CD4-positive, alpha-beta T cell (primary cell): ENCODE measurements at regions not wholly inside any gene's neighbourhood (a gene's known extent, or its start where the extent isn't known, plus 50 kb on each side); places are given as distances from the start of the nearest gene placed in this dataset.

Source experiments
- ATAC-seq: fragments of 200-7000 bp; cut with Tn5 transposase; one replicate; pipeline ENCODE4 v1.10.0; 2022; ENCODE audit warnings: mild to moderate bottlenecking; ENCODE audit not compliant: poor library complexity
- CTCF ChIA-PET: fragments of 350-600 bp; sonication (Branson Sonifier 250); formaldehyde crosslinking; loops from one replicate; lab custom pipeline; 2021; ENCODE audit warnings: antibody characterized with exemption, inconsistent platforms; lab: Charles Lee
- POLR2A ChIA-PET: fragments of 350-600 bp; sonication (Branson Sonifier 250); formaldehyde crosslinking; loops from one replicate; lab custom pipeline; 2021; ENCODE audit warnings: antibody characterized with exemption, inconsistent platforms; lab: Charles Lee
- DNase-seq, 14 experiments: peaks; one replicate each; pipeline ENCODE4 v3.0.0-alpha.2; 2013 to 2020; ENCODE audit warnings: mixed read lengths in 2 of 14
- H3K27ac ChIP-seq, 2 donors: one replicate each; pipeline versions ENCODE4 v1.5.1 to v1.7.0; 2013; ENCODE audit warnings: low read length in 2 of 2, low read depth in 1 of 2, mild to moderate bottlenecking in 1 of 2
- H3K27me3 ChIP-seq, 2 experiments: 1 replicate in 1 of 2; 2 replicates in 1 of 2; pipeline versions ENCODE4 v1.6.1 to v1.7.0; 2013; ENCODE audit warnings: low read length in 2 of 2, control low read depth in 1 of 2, mild to moderate bottlenecking in 1 of 2, moderate library complexity in 1 of 2; ENCODE audit not compliant: insufficient read depth in 2 of 2, control insufficient read depth in 1 of 2
- H3K36me3 ChIP-seq: one replicate; pipeline ENCODE4 v1.6.1; 2013; ENCODE audit warnings: low read length, control low read depth; ENCODE audit not compliant: insufficient read depth
- H3K4me1 ChIP-seq: one replicate; pipeline ENCODE4 v1.6.1; 2013; ENCODE audit warnings: low read length, control low read depth; ENCODE audit not compliant: insufficient read depth
- H3K4me3 ChIP-seq: one replicate; pipeline ENCODE4 v1.5.1; 2013; ENCODE audit warnings: mild to moderate bottlenecking, low read length, moderate library complexity
- H3K9me3 ChIP-seq, 2 experiments: 1 replicate in 1 of 2; 2 replicates in 1 of 2; pipeline versions ENCODE4 v1.6.1 to v1.7.0; 2013; ENCODE audit warnings: low read length in 2 of 2, mild to moderate bottlenecking in 2 of 2, control low read depth in 1 of 2, moderate library complexity in 1 of 2; ENCODE audit not compliant: control insufficient read depth in 1 of 2, insufficient read depth in 1 of 2
- H3K27ac Mint-ChIP-seq: one replicate; pipeline ENCODE4 v1.8.0; 2020; ENCODE audit warnings: mixed read lengths
- H3K27me3 Mint-ChIP-seq: one replicate; pipeline ENCODE4 v1.8.0; 2021; ENCODE audit warnings: mixed read lengths
- H3K36me3 Mint-ChIP-seq: one replicate; pipeline ENCODE4 v1.8.0; 2021; ENCODE audit warnings: low read depth, mixed read lengths
- H3K4me1 Mint-ChIP-seq: one replicate; pipeline ENCODE4 v1.8.0; 2021; ENCODE audit warnings: low read depth, mixed read lengths
- H3K4me3 Mint-ChIP-seq: one replicate; pipeline ENCODE4 v1.8.0; 2020; ENCODE audit warnings: mild to moderate bottlenecking, mixed read lengths
- H3K9me3 Mint-ChIP-seq: one replicate; pipeline ENCODE4 v1.8.0; 2020; ENCODE audit warnings: mixed read lengths
- intact Hi-C, 2 experiments: fragments of 100-400 bp; cut with DNase I in 1 of 2; cut with micrococcal nuclease in 1 of 2; formaldehyde crosslinking; loops; one replicate each; pipeline versions ENCODE4 v1.15.1 to v1.9.0; 2023 to 2025; cut with DNase I, micrococcal nuclease
- TF ChIP-seq, protein P1 (sequence below): fragments of 200-600 bp; IDR thresholded peaks from one replicate; pipeline ENCODE4 v1.8.0; 2022; ENCODE audit warnings: antibody characterized with exemption, mild to moderate bottlenecking

DNA sequence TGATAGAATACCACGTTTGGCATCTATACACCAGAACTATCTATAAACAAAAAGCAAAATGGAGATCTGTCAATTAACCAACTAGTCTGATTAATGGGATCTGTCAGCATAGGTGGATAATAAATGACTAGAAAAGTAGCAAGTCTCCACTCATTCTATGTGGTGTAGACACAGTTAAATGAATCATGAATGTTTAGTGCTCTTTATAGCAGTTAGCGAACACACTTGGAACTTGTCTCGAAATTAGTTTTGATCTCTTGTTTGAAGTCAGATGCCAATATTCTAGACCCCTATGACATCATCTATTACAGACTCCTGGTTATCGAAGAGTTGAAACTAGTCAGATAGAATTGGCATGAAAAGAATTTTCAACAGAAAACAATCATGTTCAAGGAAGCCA lies 259.7 kb downstream of the AHR start:
- Histone ChIP-seq H3K4me3 (no peak overlapping the region), H3K27me3 (no peaks in the 10 kb centered on the region), H3K9me3 (no peaks in the 10 kb centered on the region), H3K4me1 (no peaks in the 10 kb centered on the region), H3K27ac (no peak overlapping the region), H3K36me3 (no peaks in the 10 kb centered on the region)
- intact Hi-C loops = no loop called here
- H3K36me3 Mint-ChIP-seq = no peaks in the 10 kb centered on the region
- peaks cover 4% of the 10 kb centered on the region for H3K27me3 Mint-ChIP-seq
- H3K27ac Mint-ChIP-seq = no peak overlapping the region
- H3K9me3 Mint-ChIP-seq = peaks cover 2% of the 10 kb centered on the region
- ChIA-PET CTCF (no interaction called here), POLR2A (no interaction called here)
- no peak overlapping the region for H3K4me3 Mint-ChIP-seq
- TF ChIP-seq, protein P1, sequence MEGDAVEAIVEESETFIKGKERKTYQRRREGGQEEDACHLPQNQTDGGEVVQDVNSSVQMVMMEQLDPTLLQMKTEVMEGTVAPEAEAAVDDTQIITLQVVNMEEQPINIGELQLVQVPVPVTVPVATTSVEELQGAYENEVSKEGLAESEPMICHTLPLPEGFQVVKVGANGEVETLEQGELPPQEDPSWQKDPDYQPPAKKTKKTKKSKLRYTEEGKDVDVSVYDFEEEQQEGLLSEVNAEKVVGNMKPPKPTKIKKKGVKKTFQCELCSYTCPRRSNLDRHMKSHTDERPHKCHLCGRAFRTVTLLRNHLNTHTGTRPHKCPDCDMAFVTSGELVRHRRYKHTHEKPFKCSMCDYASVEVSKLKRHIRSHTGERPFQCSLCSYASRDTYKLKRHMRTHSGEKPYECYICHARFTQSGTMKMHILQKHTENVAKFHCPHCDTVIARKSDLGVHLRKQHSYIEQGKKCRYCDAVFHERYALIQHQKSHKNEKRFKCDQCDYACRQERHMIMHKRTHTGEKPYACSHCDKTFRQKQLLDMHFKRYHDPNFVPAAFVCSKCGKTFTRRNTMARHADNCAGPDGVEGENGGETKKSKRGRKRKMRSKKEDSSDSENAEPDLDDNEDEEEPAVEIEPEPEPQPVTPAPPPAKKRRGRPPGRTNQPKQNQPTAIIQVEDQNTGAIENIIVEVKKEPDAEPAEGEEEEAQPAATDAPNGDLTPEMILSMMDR = no peak
- ATAC-seq = no peak
- H3K4me1 Mint-ChIP-seq = no peaks in the 10 kb centered on the region
- no peak for DNase-seq

DNA sequence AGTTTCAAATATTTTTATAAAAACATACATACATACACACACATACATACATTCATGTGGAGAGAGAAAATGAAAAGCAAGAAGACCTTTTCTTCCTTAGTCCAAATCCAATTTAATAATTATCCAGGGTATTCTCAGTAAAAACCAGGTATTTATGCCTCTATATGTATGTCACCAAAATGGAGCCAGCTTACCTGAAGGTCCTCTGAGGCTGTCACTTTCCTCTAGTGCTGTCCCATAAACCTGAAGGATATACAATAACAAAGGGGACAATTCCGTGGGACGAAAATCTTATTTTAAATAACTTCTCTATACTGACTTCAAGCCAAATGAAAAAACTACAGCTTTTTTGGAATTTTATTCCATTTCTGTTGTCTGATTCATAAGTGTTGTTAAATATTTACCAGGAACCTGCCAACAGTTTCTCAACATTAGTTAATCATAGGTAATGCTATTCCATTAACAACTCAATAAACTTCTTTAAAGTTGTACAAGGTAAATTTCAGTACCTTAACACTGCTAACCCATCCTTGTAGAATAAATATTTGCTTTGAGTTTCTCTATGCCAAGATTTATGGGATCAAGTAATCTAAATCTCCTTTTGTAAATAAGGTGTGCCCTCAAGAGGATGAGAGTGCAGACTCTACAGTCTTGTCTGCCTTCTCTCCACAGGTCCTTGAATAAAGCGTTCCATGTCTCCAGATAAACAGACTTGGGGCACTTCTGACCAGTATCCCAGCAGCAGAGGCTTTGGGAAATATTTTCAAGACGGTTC lies 260.3 kb downstream of the AHR start:
- no peak overlapping the region for H3K4me3 Mint-ChIP-seq
- intact Hi-C loops = no loop called here
- Histone ChIP-seq H3K36me3 (no peaks in the 10 kb centered on the region), H3K4me1 (no peaks in the 10 kb centered on the region), H3K4me3 (no peak overlapping the region), H3K9me3 (no peaks in the 10 kb centered on the region), H3K27ac (no peak overlapping the region), H3K27me3 (no peaks in the 10 kb centered on the region)
- CTCF ChIA-PET = no interaction called here
- H3K9me3 Mint-ChIP-seq = peaks cover 2% of the 10 kb centered on the region
- no peaks in the 10 kb centered on the region for H3K4me1 Mint-ChIP-seq
- TF ChIP-seq, protein P1 = no peak
- H3K36me3 Mint-ChIP-seq = no peaks in the 10 kb centered on the region
- H3K27ac Mint-ChIP-seq = no peak overlapping the region
- no peak for DNase-seq
- ATAC-seq = no peak
- POLR2A ChIA-PET = no interaction called here
- peaks cover 9% of the 10 kb centered on the region for H3K27me3 Mint-ChIP-seq

DNA sequence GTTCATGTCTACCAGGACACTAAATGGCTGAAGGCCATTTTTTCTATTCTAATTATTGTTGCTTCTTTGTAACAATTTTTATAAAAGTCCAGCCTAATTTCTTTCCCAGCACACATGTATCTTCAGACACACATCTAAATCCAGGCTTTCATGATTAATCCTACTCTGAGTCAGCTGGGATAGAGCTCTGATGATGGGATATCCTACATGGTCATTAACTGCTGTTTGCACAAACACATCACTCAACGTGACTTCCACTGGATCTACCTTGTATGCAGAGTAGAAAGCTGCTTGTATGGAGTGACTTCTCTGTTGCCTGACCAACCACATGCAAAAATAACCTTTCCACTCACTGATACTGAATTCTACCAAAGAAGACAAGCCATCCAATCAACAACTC lies 260.9 kb downstream of the AHR start:
- TF ChIP-seq, protein P1 = no peak
- H3K9me3 ChIP-seq = no peaks in the 10 kb centered on the region
- Mint-ChIP-seq H3K36me3 (no peaks in the 10 kb centered on the region), H3K4me3 (no peak overlapping the region), H3K4me1 (no peaks in the 10 kb centered on the region), H3K27me3 (peaks cover 9% of the 10 kb centered on the region), H3K27ac (no peak overlapping the region), H3K9me3 (peaks cover 2% of the 10 kb centered on the region)
- H3K27me3 ChIP-seq = no peaks in the 10 kb centered on the region
- no peaks in the 10 kb centered on the region for H3K36me3 ChIP-seq
- ChIA-PET CTCF (no interaction called here), POLR2A (no interaction called here)
- intact Hi-C loops = no loop called here
- ATAC-seq = no peak
- H3K4me1 ChIP-seq = no peaks in the 10 kb centered on the region
- no peak for DNase-seq
- no peak overlapping the region for H3K27ac ChIP-seq
- H3K4me3 ChIP-seq = no peak overlapping the region
